HG03039 (cell line): ENCODE measurements at regions not wholly inside any gene's neighbourhood (a gene's known extent, or its start where the extent isn't known, plus 50 kb on each side); places are given as distances from the start of the nearest gene placed in this dataset.
A peak's percentile ranks its signal among the peaks of the same experiment; 100 is the strongest.

Source experiments
- ATAC-seq: cut with Tn5 transposase; IDR thresholded peaks from one replicate; pipeline ENCODE4 v1.9.1; 2021; ENCODE audit warnings: mild to moderate bottlenecking, moderate library complexity; ENCODE audit not compliant: unreplicated experiment

DNA sequence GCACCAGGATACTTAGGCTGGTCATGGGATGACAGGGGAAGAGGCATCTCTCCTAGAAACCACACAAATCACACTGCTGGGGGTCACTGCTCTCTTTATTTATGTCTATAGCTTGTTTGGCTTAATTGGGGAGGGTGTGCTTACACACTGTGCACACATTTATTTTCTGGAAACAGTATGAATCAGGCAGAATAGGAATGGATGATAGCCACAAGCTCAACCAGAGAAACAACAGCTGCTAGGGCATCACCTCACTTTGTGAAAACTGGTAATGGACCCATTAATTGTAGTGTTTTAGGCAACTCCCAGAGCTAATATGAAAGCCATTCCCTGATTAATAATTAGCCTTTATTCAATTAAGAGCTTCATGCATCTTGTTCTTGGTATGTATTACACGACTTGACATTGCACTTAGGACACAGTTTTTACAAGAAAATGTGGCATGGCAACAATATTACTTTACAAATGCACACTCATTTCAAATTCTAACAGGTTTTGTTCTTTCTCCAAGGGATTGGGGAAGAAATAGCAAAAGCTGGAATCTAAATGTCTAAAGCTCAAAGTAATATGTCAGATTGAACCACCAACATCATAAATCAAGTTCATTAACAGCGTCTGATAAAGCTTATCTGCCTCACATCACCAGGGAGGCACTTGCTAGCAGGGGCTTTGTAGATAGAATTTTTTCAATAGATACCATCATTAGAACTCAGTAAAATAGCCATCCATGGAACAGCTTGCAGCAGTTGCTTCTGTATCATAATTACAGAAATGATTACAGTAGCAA is 361.9 kb upstream of the FSHR start:
- no peak for ATAC-seq

DNA sequence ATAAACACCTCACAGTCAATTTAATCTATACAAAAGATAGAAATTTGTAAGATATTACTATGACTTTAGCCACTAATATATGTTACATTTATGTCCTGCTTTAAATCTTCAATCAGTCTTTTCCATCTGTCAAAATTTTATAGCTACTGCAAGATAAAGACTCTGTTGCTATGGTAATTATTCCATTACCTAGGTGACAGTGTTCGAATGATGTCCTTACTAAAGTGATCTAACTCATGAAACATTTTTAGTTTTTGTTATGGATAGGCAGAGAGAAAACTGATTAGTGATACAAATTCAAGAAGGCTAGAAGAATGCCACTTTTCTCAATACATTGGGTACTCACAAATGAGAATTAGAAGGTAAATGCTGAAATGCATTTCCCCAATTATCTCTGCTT is 359.9 kb upstream of the FSHR start:
- ATAC-seq = no peak

DNA sequence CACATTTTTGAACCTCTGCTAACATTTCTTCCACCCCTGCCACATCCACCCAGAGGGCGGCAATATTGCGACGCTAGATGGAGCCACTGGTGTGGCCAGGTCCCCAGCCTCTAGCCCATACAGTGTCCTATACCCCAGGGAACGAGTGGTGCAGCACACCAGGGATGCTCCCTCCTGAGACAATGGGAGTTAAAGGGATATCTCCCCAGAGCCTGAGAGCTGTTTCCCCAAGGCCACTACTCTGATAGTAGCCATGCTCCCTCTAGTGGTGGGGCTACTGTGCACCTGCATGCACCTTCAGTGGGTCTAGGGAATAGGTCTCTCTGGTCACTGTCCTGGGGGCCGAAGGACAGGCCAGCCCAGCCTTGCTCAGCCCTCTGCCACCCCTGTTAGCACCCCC is 336.4 kb upstream of the FSHR start:
- ATAC-seq = peak; percentile 64

DNA sequence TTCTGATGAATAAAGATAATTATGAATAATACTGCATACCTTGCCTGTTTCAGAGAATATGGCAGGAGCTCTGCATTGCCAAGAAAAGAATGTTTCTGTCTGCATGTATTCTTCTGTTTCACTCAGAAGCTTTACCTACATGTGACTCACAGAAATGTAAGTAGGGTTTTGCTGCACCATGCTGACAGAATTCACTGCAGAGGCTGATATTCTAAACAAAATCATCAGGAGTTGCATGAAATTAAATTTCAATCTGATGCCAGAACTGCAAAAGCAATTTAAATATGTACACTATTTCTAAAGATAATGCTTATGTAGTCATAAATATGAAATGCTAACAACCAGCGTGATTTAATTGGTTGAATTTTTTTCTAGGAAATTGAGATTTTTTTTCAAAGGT is 332.8 kb upstream of the FSHR start:
- ATAC-seq = no peak

DNA sequence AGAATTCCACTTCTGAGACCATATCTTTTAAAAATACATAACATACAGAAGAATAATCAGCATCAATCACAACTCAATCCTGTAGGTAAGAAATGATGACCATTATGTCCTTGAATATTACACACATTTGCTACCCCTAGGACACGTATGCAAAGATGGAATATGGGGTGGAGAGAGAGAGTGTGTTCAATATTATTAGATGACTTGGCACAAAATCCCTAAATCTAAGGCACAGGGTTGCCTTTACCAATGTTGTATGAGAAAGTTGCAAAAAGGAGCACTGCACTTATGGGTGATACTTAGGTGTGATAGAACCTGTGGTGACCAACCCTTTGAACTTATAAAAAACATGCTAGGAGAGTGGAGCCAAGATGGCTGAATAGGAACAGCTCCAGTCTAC is 326.2 kb upstream of the FSHR start:
- ATAC-seq = no peak

DNA sequence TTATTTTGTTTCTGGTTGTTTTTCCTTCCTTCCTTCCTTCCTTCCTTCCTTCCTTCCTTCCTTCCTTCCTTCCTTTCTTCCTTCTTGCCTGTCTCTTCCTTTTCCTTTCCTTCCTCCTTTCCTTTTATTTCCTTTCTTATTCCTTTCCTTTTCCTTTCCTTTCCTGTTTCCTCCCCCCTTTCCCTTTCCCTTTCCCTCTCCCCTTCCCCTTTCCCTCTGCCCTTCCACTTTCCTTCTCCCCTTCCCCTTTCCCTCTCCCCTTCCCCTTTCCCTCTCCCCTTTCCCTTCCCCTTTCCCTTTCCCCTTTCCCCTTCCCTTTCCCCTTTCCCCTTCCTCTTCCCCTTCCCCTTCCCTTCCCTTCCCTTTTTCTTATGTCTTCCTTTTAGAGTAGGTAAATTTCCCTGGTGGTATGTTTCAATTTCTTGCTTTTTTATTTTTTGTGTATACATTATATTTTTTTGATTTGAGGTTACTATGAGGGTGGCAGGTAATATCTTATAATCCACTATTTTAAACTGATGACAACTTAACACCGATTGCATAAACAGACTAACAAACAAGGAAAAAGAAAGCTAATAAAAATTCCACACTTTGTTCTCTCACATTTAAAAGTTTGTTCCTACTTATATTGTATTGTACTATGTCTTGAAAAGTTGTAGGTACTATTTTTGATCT is 311.0 kb upstream of the FSHR start:
- ATAC-seq = no peak

DNA sequence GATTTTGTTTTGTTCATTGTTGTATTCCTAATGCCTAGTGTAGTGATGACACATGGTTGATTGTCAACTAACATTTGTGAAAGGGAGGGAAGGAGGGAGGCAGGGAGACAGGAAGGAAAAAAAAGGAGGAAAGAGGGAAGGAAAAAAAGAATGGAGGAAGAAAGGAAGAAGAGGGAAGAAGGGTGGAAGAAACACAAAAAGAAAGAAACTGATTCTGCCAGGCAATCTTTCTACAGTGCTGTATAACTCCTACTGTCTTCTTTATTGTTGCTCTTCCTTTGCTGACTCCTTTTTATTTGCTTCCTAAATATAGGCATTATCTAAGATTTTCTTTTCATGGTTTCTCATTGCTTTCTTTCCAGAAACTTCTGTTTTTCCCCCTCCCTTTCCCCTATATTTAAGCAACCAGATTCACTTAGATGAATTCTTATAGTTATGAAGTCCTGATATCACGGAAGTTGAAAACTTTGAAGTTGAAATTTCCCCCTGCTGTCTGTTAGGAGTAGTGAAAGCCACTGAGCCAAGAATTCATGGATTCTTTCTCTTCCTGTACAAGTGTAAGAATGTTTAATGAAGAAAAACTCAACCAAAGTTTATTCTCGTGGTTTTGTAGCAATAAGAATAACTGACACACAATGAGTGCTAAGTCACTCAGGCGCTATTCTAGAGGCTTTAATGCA is 305.1 kb upstream of the FSHR start:
- no peak for ATAC-seq

DNA sequence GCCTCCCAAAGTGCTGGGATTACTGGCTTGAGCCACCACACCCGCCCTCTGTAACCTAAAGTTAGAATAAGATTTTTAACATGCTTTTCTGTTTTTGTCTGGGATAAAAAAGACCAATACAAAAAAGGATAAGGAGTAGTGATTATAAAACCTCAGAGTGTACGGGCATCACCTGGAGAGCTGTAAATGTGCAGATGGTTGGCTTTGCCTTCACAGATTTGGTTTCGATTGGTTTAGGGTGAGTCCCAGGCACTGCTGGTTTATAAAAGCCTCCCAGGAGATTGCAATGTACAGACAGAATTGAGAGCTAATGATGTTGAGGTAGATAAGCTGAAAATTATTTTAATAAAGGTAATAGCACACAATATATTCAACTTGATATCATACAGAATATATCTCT is 289.7 kb upstream of the FSHR start:
- no peak for ATAC-seq

DNA sequence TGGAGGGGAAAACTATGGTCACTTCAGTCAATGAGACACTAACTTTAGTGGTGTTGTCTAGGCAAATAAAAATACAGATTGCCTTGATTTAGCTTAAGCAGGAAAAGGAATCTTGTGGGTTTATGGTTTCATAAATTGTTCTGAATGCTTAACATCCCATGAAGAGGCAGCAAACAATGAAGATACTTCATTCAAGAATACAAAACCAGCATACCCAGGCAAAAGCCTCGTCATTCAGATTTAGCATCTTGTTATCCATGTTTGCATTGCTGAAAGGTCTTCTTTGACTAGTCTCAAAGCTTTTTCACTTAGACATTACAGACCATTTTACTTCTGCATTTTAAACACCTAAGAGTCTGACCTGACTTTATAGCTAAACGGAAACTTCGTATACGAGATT is 272.7 kb upstream of the FSHR start:
- ATAC-seq = no peak

DNA sequence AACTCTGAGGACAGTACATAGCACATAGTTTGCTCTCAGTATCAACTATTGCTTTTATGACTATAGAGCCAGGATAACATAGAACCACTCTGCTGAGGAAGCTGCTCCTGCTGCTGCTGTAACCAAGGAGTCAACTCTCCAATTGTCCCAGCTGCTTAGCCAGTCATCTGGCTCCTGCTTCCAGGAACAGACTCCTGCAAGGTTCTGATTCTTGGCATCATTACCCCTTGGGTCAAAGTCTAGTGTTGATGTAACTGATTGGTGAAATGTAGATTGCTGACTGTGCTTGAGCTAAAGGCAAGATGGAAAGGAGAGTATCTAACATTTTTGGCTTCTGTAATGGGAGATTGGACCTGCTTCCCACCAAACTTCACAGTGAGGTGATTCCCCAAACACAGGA is 261.9 kb upstream of the FSHR start:
- ATAC-seq = no peak

DNA sequence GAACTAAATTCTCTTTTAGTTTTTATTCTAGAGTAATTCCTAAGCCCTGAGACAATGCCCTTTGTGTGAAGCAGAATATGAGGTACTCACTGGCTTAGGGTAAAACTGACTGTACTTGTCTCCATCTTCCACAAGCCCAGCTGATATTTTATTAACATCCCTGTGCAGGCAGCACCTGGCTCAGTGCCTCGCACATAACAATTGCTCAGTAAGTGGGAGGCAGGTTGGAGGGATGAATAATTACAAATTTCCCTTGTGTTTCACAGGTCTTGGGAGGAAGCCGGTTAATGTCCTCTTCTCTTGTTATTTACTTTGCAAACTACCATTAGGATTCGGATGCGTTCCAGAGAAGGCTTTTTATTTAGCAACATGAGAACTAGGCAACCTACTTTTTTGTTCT is 249.8 kb upstream of the FSHR start:
- no peak for ATAC-seq

DNA sequence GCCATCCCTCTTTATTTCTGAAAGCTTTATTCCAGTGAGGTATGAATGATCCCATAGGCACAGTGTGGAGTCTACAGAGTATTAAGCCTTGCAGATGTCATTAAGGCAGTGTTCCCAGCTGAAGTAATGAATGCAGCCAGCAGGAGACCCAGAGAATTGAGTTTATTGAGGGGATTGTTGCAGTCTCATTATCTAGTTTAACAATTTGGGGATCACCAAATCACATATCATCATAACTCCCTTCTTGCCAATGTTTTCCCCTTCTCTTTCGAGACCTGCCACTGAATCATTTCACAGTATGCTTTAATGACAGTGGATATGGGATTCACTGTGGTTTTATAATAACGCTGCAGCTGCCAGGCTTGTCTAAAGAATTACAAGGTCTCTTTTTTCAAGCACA is 249.3 kb upstream of the FSHR start:
- ATAC-seq = no peak

DNA sequence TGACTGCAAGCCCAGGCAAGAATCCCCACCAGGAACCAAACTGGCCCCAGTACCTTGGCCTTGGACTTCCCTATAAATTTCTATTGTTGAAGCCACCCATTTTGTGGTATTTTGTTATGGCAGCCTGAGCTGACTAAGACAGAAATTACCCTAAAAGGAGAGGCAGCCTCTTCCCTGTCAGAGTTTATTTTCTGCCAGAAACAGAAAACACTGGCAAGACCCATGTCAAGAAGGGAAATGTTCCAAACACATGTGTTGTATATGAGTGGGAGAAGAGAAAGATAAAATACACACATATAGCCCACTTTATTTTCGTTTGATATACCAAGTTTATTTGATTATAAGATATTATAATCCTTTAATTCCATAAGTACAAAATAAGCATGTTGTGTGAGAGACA is 225.1 kb upstream of the FSHR start:
- ATAC-seq = no peak

DNA sequence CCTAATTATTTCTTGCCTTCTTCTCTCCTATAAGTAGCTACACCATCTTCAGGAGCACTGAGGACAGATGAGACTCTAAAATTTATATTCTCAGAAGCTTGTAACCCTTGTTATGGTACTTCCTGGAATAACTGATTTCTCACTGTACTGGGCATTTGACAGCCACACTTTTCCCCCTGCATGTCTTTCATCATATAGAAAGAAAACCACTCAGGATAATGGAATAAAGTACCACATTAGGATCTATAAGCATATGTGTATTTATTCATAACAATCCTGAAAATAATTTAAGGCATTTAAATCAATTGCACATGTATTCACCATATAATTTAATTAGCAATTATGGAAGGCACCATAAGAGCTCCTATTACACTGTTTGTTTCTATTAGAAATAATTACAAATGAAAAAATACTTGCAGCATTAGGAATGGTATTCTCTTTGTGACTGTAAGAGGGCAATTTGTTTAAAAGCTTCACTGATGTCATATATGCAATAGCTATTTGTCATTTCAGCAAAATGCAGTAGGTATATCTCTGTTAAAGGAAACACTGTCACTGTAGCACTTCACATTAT is 216.9 kb upstream of the FSHR start:
- ATAC-seq = no peak

DNA sequence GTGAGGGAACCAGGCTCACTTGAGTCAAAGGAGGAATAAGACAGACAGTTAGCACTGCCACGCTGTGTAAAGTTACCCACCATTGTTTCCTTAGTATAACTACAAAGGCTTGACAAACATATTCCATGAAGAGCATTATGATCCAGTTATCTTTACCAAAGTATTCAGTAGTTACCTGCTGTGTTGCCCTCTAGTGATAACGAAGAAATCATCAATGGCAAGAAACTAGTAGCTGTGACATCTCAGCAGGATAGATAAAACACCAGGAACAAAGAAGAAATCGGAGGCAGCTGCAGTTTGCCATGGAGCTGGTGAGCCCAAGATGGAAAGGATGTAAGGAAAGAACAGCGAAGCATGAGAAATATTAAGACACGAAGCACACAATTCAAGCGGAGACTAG is 215.3 kb upstream of the FSHR start:
- ATAC-seq = no peak

DNA sequence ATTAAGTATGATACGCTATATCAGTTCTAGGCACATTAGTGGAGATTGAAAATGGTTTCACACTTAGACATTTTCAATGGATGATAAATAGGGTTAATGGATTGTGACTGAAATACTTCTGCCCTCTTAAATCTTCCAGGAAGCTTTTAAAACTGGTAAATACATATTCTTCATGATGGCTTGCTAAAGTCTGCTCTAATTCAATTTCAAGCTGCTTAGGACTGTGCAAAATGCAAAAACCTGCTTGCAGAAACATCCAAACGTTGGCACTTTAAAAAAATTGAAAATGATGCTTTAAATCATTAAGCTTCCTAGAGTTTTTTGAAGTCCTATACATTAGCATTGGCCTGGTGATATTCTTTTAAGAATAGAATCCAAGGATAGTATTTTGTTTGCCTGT is 214.8 kb upstream of the FSHR start:
- ATAC-seq = no peak

DNA sequence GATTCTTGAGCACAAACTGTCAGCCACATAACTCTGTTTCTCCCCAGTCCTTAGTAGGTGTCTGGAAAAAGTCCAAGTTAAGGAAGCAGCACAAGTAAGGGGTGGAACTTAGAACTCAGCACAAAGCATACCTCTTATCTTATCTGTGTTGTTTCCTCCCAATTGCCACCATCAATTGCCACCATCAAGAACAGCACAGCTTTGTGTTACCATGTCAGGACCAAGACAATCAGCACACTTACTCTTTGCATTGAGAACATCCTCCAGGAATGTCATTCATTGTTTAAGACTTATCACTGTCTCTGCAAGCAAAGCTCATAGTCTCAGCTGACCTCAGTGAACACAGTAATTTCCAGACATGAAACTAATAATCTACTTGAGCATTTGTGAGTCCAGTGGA is 212.7 kb upstream of the FSHR start:
- ATAC-seq = no peak

DNA sequence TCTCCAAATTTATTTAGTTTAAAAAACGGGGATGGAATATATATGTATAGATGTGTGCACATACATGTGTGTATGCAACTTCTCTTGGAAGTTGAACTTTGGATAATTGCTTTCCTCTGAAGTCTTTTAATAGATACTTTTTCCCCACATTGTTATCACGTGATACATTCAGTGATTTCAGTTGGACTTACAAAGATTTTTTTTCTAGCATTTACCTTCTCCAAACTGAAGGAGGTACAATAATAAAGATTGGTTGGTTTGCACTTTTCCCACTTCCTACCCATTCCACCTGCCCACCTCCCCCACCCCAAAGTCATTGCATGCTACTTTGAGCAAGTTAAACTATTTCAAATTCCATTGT is 206.1 kb upstream of the FSHR start:
- no peak for ATAC-seq

DNA sequence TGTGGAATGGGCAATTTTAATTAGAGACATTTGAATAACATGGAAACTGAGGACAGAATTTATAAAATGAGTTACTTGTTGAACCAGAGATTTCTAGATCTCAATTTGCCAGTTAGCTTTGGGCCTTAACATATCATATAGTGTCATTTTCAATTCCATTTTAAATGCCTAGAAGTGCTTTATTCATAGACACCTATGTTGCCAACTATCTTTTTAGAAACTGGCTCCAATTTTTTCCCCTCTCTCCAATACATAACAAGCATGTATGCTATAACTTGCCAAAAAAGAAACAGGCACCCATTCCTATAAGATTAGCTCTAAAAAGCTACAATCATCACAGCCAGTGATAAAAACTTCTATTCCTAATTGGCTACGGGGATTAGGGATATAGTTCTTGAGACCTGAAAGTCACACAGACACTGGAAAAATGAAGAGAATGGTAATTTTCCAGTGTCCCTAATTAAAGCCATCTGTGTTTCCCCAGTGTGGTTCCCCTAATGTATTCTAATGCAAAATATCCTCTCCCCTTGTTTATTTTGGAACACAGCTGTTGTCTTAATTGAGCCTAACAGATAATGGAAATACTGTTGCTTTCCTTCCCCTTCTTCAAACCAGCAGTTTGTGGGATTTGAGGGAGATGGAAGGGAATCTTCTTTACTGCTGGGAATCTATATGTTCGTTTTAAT is 205.5 kb upstream of the FSHR start:
- no peak for ATAC-seq

DNA sequence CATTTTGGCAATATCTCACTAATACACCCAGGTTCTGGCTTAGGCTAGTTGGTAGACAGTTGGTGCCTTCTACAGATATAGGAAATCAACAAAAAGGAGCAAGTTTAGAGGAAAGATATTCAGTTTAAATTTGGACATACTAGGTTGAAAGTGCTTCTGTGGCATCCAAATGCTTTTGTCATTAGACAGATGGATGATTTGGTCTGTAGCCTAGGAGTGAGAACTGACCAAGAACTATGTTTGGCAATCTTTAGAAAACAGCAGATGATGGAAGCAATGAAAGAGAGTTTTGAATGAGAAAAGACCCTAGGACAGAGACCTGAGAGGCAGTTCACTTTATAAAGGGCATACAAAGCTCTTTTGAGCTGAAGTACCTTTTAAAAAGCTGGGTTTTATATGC is 201.3 kb upstream of the FSHR start:
- no peak for ATAC-seq

DNA sequence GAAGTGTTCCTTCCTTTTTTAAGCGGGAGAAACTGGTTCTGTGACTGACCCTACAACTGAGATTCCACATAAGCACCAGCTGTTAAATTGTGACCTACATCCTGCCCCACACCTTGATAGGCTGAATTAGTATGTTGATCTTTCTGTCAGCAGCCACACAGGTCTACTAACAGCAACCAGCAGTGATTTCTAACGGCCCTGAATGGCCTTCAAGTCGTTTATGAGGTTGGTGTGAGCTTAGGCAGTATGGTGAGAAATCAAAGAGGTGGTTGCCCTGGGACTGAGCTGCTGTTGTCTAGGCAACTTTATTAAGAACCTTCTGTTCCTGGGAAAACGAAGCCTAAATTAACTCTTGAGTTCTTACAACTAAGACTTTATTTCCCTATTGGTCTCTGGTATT is 197.2 kb upstream of the FSHR start:
- no peak for ATAC-seq
